BLaER1 (cell line): ENCODE measurements at regions not wholly inside any gene's neighbourhood (a gene's known extent, or its start where the extent isn't known, plus 50 kb on each side); places are given as distances from the start of the nearest gene placed in this dataset.
A peak's percentile ranks its signal among the peaks of the same experiment; 100 is the strongest.

Source experiments
- H3K27ac ChIP-seq: shearing (Covaris generic); formaldehyde crosslinking; 2 replicates; pipeline ENCODE4 v1.8.1; 2022
- H3K27me3 ChIP-seq: shearing (Covaris generic); formaldehyde crosslinking; 2 replicates; pipeline ENCODE4 v1.8.1; 2022
- H3K36me3 ChIP-seq: shearing (Covaris generic); formaldehyde crosslinking; 2 replicates; pipeline ENCODE4 v1.8.1; 2022
- H3K4me1 ChIP-seq: shearing (Covaris generic); formaldehyde crosslinking; 2 replicates; pipeline ENCODE4 v1.8.1; 2022
- H3K4me2 ChIP-seq: shearing (Covaris generic); formaldehyde crosslinking; 2 replicates; pipeline ENCODE4 v1.8.1; 2022
- H3K4me3 ChIP-seq: shearing (Covaris generic); formaldehyde crosslinking; 2 replicates; pipeline ENCODE4 v1.8.1; 2022
- H3K9ac ChIP-seq: shearing (Covaris generic); formaldehyde crosslinking; 2 replicates; pipeline ENCODE4 v1.8.1; 2022
- H3K9me3 ChIP-seq: shearing (Covaris generic); formaldehyde crosslinking; 2 replicates; pipeline ENCODE4 v1.8.1; 2022
- H4K20me1 ChIP-seq: shearing (Covaris generic); formaldehyde crosslinking; 2 replicates; pipeline ENCODE4 v1.8.1; 2022
- Cebpa-rat ChIP-seq: shearing (Covaris generic); IDR thresholded peaks from 2 replicates; pipeline ENCODE4 v1.8.1; 2022

GRCh38 chr10:131824371-131825149 is 76.2 kb upstream of the PPP2R2D start:
- H3K4me1 ChIP-seq: peaks cover 31% of the 10 kb centered on the region
- TF ChIP-seq Cebpa-rat: no peak
- H3K9ac ChIP-seq: peak overlapping the region; percentile 54
- no peaks in the 10 kb centered on the region for H3K36me3 ChIP-seq
- H3K4me3 ChIP-seq: peak overlapping the region; percentile 43
- no peaks in the 10 kb centered on the region for H3K27me3 ChIP-seq
- H3K27ac ChIP-seq: peak overlapping the region; percentile 62
- H3K9me3 ChIP-seq: no peaks in the 10 kb centered on the region
- H4K20me1 ChIP-seq: no peaks in the 10 kb centered on the region
- H3K4me2 ChIP-seq: peak overlapping the region; percentile 96

- H4K20me1 ChIP-seq: no peaks in the 10 kb centered on the region
- no peaks in the 10 kb centered on the region for H3K36me3 ChIP-seq
- peak overlapping the region; percentile 43 for H3K4me3 ChIP-seq
- H3K4me2 ChIP-seq: peak overlapping the region; percentile 96
- H3K4me1 ChIP-seq: peaks cover 31% of the 10 kb centered on the region
- H3K9ac ChIP-seq: peak overlapping the region; percentile 54
- H3K27ac ChIP-seq: peak overlapping the region; percentile 62
- TF ChIP-seq Cebpa-rat: no peak
- H3K27me3 ChIP-seq: no peaks in the 10 kb centered on the region
- H3K9me3 ChIP-seq: no peaks in the 10 kb centered on the region
These were observed 75.5 kb upstream of the PPP2R2D start for GRCh38 chr10:131825150-131825848.

DNA sequence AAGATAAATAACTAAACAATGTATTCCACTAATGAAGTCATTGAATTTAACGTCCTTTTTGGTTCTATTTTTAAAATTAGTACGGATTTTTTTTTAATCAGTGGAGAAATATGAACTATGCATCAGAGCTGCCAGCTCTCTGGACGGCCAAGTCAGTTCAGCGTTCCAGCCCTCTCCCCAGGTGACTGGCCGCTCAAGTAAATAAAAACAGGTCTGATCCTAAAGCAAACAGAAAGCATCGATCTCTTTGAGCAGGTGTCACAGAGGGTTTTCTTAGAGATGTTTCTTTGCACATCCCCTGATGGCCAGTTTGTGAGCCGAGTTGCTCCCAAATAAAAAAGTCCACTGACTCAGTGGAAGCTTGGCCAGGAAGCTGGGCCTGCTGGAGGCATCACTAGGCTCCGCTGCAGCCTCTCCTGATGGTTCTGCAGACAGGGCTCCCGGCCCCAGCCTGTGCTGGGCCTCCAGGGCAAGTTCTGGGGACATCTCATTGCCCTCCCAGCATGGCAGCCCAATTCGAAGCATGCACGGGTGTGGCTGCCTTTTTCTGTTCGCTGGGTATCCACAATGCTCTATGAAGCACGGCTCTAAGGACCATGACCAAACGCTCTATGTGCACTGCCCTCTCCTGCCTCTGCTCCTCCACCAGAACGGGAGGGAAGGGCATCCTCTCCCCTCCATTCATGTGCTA is 74.7 kb upstream of the PPP2R2D start:
- no peak for TF ChIP-seq Cebpa-rat
- Histone ChIP-seq H3K27ac (no peak overlapping the region), H4K20me1 (no peaks in the 10 kb centered on the region), H3K4me2 (peak overlapping the region; percentile 96), H3K4me3 (no peak overlapping the region), H3K9me3 (no peaks in the 10 kb centered on the region), H3K27me3 (no peaks in the 10 kb centered on the region), H3K9ac (no peak overlapping the region), H3K36me3 (no peaks in the 10 kb centered on the region), H3K4me1 (peaks cover 31% of the 10 kb centered on the region)

- H3K9ac ChIP-seq: no peak overlapping the region
- no peak for TF ChIP-seq Cebpa-rat
- H4K20me1 ChIP-seq: no peaks in the 10 kb centered on the region
- H3K4me3 ChIP-seq: no peak overlapping the region
- no peak overlapping the region for H3K27ac ChIP-seq
- no peak overlapping the region for H3K4me2 ChIP-seq
- no peaks in the 10 kb centered on the region for H3K27me3 ChIP-seq
- H3K9me3 ChIP-seq: peaks cover 6% of the 10 kb centered on the region
- peaks cover 24% of the 10 kb centered on the region for H3K4me1 ChIP-seq
- H3K36me3 ChIP-seq: no peaks in the 10 kb centered on the region
These were observed 71.5 kb upstream of the PPP2R2D start for GRCh38 chr10:131829156-131829930.

- TF ChIP-seq Cebpa-rat: no peak
- Histone ChIP-seq H4K20me1 (no peaks in the 10 kb centered on the region), H3K27me3 (no peaks in the 10 kb centered on the region), H3K36me3 (no peaks in the 10 kb centered on the region), H3K9me3 (peaks cover 18% of the 10 kb centered on the region), H3K4me2 (no peak overlapping the region), H3K9ac (no peak overlapping the region), H3K4me3 (no peak overlapping the region), H3K27ac (no peak overlapping the region), H3K4me1 (peaks cover 12% of the 10 kb centered on the region)
These were observed 70.2 kb upstream of the PPP2R2D start for GRCh38 chr10:131830446-131831130.

DNA sequence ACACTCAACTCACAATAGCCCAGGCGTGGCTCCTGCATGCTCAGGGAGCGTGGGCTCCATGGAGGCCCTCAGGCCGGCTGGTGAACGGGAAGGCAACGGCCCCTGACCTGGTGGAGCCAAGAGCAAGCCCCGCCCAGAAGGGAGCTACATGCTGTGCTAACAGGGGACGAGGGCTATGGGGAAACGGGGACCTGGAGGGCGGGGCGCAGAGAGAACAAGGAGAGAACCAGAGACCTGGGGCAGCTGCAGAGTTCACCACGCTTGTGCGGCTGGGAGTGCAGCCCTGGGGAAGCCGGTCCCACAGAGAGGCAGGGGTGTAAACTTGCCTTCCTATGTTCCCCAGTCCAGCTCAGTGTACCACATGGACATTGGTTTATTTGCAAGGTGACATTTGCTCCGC is 69.2 kb upstream of the PPP2R2D start:
- Histone ChIP-seq H3K9ac (no peak overlapping the region), H3K4me2 (no peak overlapping the region), H3K4me3 (no peak overlapping the region), H3K27me3 (no peaks in the 10 kb centered on the region), H3K9me3 (peaks cover 19% of the 10 kb centered on the region), H4K20me1 (no peaks in the 10 kb centered on the region), H3K27ac (no peak overlapping the region), H3K4me1 (peaks cover 2% of the 10 kb centered on the region), H3K36me3 (no peaks in the 10 kb centered on the region)
- TF ChIP-seq Cebpa-rat: no peak

DNA sequence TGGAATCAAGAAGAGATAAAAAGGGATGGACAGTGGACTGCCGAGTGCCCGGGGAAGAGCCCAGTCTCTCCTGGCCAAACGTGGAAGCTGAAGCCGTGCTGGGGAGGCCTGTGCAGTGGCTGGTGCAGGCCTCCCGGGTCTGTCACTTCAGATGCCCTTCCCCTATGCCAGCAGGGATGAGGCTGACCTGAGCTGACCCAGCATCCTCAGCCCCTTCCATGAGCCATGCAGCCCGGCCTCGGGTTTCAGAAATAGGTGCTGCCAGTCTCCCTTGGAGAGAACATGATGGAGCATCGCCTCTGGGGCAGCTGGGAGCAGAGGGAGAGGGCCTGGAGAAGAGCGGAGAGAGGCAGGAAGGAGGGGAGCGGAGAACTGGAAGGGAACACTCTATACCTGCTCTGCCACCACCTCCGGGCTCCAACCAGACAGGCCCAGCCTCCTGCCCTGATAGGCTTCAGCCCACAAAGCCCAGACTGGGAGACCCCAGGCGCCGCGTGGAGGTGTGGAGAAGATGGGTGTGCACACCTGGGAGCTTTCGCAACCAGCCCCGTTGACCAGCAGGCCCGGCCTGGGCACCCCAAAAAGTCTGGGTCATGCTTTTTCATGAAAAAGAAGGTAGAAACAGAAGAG is 68.6 kb upstream of the PPP2R2D start:
- TF ChIP-seq Cebpa-rat: no peak
- H3K4me2 ChIP-seq: no peak overlapping the region
- H3K36me3 ChIP-seq: no peaks in the 10 kb centered on the region
- H3K4me1 ChIP-seq: no peaks in the 10 kb centered on the region
- no peak overlapping the region for H3K4me3 ChIP-seq
- no peaks in the 10 kb centered on the region for H4K20me1 ChIP-seq
- peaks cover 19% of the 10 kb centered on the region for H3K9me3 ChIP-seq
- no peak overlapping the region for H3K9ac ChIP-seq
- H3K27me3 ChIP-seq: no peaks in the 10 kb centered on the region
- no peak overlapping the region for H3K27ac ChIP-seq

DNA sequence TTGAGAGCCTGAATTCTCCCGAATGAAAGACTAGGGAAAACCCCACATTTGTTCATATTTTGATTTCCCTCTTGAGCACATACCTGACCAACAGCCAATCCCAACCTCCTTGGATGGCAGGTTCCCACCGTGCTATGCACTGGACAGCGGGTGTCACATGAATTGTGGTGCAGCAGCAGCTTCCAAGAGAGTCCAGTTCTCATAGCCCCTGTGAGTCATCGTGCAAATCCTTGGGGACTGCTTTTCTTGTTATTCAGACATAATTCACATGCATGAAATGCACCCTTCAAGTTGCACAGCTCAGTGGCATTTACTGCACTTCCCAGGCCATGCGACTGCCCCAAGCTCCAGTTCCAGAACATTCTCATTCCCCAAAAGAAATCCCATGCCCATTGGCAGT is 67.8 kb upstream of the PPP2R2D start:
- Histone ChIP-seq H3K27ac (no peak overlapping the region), H3K9ac (no peak overlapping the region), H3K4me2 (no peak overlapping the region), H3K4me1 (no peaks in the 10 kb centered on the region), H3K36me3 (no peaks in the 10 kb centered on the region), H3K4me3 (no peak overlapping the region), H4K20me1 (no peaks in the 10 kb centered on the region), H3K27me3 (no peaks in the 10 kb centered on the region), H3K9me3 (peaks cover 19% of the 10 kb centered on the region)
- TF ChIP-seq Cebpa-rat: no peak
